K562 (cell line): ENCODE measurements at regions not wholly inside any gene's neighbourhood (a gene's known extent, or its start where the extent isn't known, plus 50 kb on each side); places are given as distances from the start of the nearest gene placed in this dataset.

Source experiments
- CEBPB ChIP-seq: fragments of 450-650 bp; IDR thresholded peaks from 2 replicates; pipeline ENCODE4 v1.6.1; 2016; ENCODE audit warnings: missing genetic modification characterization, missing compliant biosample characterization
- CTCF ChIP-seq, 3 experiments: IDR thresholded peaks in 2 of 3; conservative IDR thresholded peaks in 1 of 3; 2 replicates each; pipeline ENCODE4 v1.5.1; 2011 to 2012; ENCODE audit warnings: low read length in 3 of 3, mild to moderate bottlenecking in 3 of 3, control low read depth in 2 of 3, improper control_type of control experiment in 1 of 3, inconsistent platforms in 1 of 3, low read depth in 1 of 3, mixed read lengths in 1 of 3, moderate library complexity in 1 of 3; ENCODE audit not compliant: insufficient read depth in 2 of 3
- EZH2 ChIP-seq: IDR thresholded peaks from 2 replicates; pipeline ENCODE4 v1.6.1; 2012; ENCODE audit warnings: low read depth, mild to moderate bottlenecking, inconsistent platforms, low read length, borderline replicate concordance
- FOS ChIP-seq: IDR thresholded peaks from 3 replicates; pipeline ENCODE4 v1.6.1; 2011; ENCODE audit not compliant: insufficient read length; ENCODE audit errors: extremely low read depth
- GATA2 ChIP-seq: sonication (generic); formaldehyde crosslinking; IDR thresholded peaks from 2 replicates; pipeline ENCODE4 v1.4.0; 2020; ENCODE audit warnings: mild to moderate bottlenecking, missing genetic modification reagents
- MAFK ChIP-seq: IDR thresholded peaks from 2 replicates; pipeline ENCODE4 v1.6.1; 2011; ENCODE audit warnings: low read length, improper control_type of control experiment
- MCM2 ChIP-seq: fragments of 450-650 bp; IDR thresholded peaks from 2 replicates; pipeline ENCODE4 v1.6.1; 2017; ENCODE audit warnings: low read depth, mild to moderate bottlenecking
- NONO ChIP-seq, 2 experiments: fragments of 200-400 bp in 1 of 2; fragments of 450-650 bp in 1 of 2; formaldehyde crosslinking in 1 of 2; IDR thresholded peaks; 2 replicates each; pipeline ENCODE4 v1.6.1; 2017; ENCODE audit warnings: low read depth in 2 of 2, mild to moderate bottlenecking in 2 of 2, moderate library complexity in 2 of 2, low read length in 1 of 2
- NR1H2 ChIP-seq: sonication (generic); formaldehyde crosslinking; IDR thresholded peaks from 2 replicates; pipeline ENCODE4 v1.4.0; 2020; ENCODE audit warnings: mild to moderate bottlenecking, missing genetic modification reagents
- POLR2AphosphoS5 ChIP-seq: IDR thresholded peaks from 2 replicates; pipeline ENCODE4 v1.6.1; 2011; ENCODE audit warnings: mild to moderate bottlenecking, low read depth, low read length, moderate library complexity; ENCODE audit not compliant: control insufficient read depth, insufficient read depth
- SP1 ChIP-seq: sonication (generic); formaldehyde crosslinking; IDR thresholded peaks from 2 replicates; pipeline ENCODE4 v1.8.1; 2022; ENCODE audit warnings: mild to moderate bottlenecking, missing genetic modification reagents
- TOE1 ChIP-seq, 2 experiments: fragments of 450-650 bp in 1 of 2; sonication (generic) in 1 of 2; formaldehyde crosslinking in 1 of 2; IDR thresholded peaks; 2 replicates each; pipeline versions ENCODE4 v1.7.1 to v1.8.0; 2016 to 2022; ENCODE audit warnings: borderline replicate concordance in 2 of 2, mild to moderate bottlenecking in 2 of 2, antibody characterized with exemption in 1 of 2, inconsistent platforms in 1 of 2, low read depth in 1 of 2, missing genetic modification reagents in 1 of 2, moderate library complexity in 1 of 2
- ZNF668 ChIP-seq: fragments of 250-450 bp; sonication (Bioruptor Pico); IDR thresholded peaks from 2 replicates; pipeline ENCODE4 v1.8.0; 2022; ENCODE audit warnings: mild to moderate bottlenecking, inconsistent platforms
- TF ChIP-seq, protein P1 (sequence below): fragments of 250-450 bp; sonication (Bioruptor Pico); IDR thresholded peaks from 2 replicates; pipeline ENCODE4 v1.5.0; 2020; ENCODE audit warnings: mild to moderate bottlenecking, borderline replicate concordance

GRCh38 chr16:7124242-7124641 is 208.4 kb upstream of the RBFOX1 start:
- TF ChIP-seq POLR2AphosphoS5 (no peak), CTCF (IDR thresholded peaks at IDR 0.05 in 2 of 3, conservative IDR thresholded peaks at IDR 0.05 in 1 of 3; ENCODE audit: insufficient read depth in 2 of 3, low read depth in 1 of 3, low read length in 3 of 3) (no peak), ZNF668 (CRISPR knock-in tag) (no peak), NONO (IDR thresholded peaks at IDR 0.05; ENCODE audit: low read depth in 2 of 2, low read length in 1 of 2) (no peak), MCM2 (no peak), CEBPB (tag) (no peak), EZH2 (no peak), TOE1 (IDR thresholded peaks at IDR 0.05; ENCODE audit: borderline replicate concordance) (no peak), TOE1 (CRISPR knock-in tag; IDR thresholded peaks at IDR 0.05; ENCODE audit: borderline replicate concordance, low read depth) (no peak), GATA2 (CRISPR knock-in tag) (no peak), MAFK (no peak), FOS (no peak), NR1H2 (no peak), SP1 (CRISPR knock-in tag) (no peak)
- TF ChIP-seq, protein P1, sequence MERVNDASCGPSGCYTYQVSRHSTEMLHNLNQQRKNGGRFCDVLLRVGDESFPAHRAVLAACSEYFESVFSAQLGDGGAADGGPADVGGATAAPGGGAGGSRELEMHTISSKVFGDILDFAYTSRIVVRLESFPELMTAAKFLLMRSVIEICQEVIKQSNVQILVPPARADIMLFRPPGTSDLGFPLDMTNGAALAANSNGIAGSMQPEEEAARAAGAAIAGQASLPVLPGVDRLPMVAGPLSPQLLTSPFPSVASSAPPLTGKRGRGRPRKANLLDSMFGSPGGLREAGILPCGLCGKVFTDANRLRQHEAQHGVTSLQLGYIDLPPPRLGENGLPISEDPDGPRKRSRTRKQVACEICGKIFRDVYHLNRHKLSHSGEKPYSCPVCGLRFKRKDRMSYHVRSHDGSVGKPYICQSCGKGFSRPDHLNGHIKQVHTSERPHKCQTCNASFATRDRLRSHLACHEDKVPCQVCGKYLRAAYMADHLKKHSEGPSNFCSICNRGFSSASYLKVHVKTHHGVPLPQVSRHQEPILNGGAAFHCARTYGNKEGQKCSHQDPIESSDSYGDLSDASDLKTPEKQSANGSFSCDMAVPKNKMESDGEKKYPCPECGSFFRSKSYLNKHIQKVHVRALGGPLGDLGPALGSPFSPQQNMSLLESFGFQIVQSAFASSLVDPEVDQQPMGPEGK: no peak
